ENCODE measurements at regions not wholly inside any gene's neighbourhood (a gene's known extent, or its start where the extent isn't known, plus 50 kb on each side); places are given as distances from the start of the nearest gene placed in this dataset.

- no peak for DNase-seq (ENCODE audit: low read depth in 3 of 3, low spot score in 2 of 3)
These were observed 54.2 kb downstream of the TMEM100 start for GRCh38 chr17:55668312-55668920.

- no peak for DNase-seq (ENCODE audit: low read depth in 3 of 3, low spot score in 2 of 3)
These were observed 55.9 kb downstream of the TMEM100 start for GRCh38 chr17:55666806-55667205.

- DNase-seq (ENCODE audit: low read depth in 3 of 3, low spot score in 2 of 3): no peak
These were observed 58.4 kb downstream of the TMEM100 start for GRCh38 chr17:55664287-55664686.

GRCh38 chr17:55663400-55663799, 59.3 kb downstream of the TMEM100 start:
- no peak for DNase-seq (ENCODE audit: low read depth in 3 of 3, low spot score in 2 of 3)

GRCh38 chr17:55661963-55662834, 60.5 kb downstream of the TMEM100 start:
- no peak for DNase-seq (ENCODE audit: low read depth in 3 of 3, low spot score in 2 of 3)

GRCh38 chr17:55661256-55661758, 61.4 kb downstream of the TMEM100 start:
- DNase-seq (ENCODE audit: low read depth in 3 of 3, low spot score in 2 of 3): no peak

- DNase-seq (ENCODE audit: low read depth in 3 of 3, low spot score in 2 of 3): peak; percentile 83 to 85 (median 85)
These were observed 62.3 kb downstream of the TMEM100 start for GRCh38 chr17:55660178-55660886.

GRCh38 chr17:55659661-55660060, 63.0 kb downstream of the TMEM100 start:
- DNase-seq (ENCODE audit: low read depth in 3 of 3, low spot score in 2 of 3): no peak

- no peak for DNase-seq (ENCODE audit: low read depth in 3 of 3, low spot score in 2 of 3)
These were observed 66.9 kb downstream of the TMEM100 start for GRCh38 chr17:55655777-55656176.

GRCh38 chr17:55654821-55655220, 67.8 kb downstream of the TMEM100 start:
- no peak for DNase-seq (ENCODE audit: low read depth in 3 of 3, low spot score in 2 of 3)

- no peak for DNase-seq (ENCODE audit: low read depth in 3 of 3, low spot score in 2 of 3)
These were observed 68.6 kb downstream of the TMEM100 start for GRCh38 chr17:55654022-55654421.

GRCh38 chr17:55652825-55653224, 69.8 kb downstream of the TMEM100 start:
- no peak for DNase-seq (ENCODE audit: low read depth in 3 of 3, low spot score in 2 of 3)

- no peak for DNase-seq (ENCODE audit: low read depth in 3 of 3, low spot score in 2 of 3)
These were observed 70.4 kb downstream of the TMEM100 start for GRCh38 chr17:55652114-55652823.

GRCh38 chr17:55649957-55650597, 72.6 kb downstream of the TMEM100 start:
- no peak for DNase-seq (ENCODE audit: low read depth in 3 of 3, low spot score in 2 of 3)

- DNase-seq (ENCODE audit: low read depth in 3 of 3, low spot score in 2 of 3): no peak
These were observed 74.6 kb downstream of the TMEM100 start for GRCh38 chr17:55648086-55648485.

GRCh38 chr17:55645361-55645760, 77.3 kb downstream of the TMEM100 start:
- no peak for DNase-seq (ENCODE audit: low read depth in 3 of 3, low spot score in 2 of 3)

GRCh38 chr17:55644346-55644745, 78.3 kb downstream of the TMEM100 start:
- DNase-seq (ENCODE audit: low read depth in 3 of 3, low spot score in 2 of 3): no peak

GRCh38 chr17:55642741-55643140, 79.9 kb downstream of the TMEM100 start:
- no peak for DNase-seq (ENCODE audit: low read depth in 3 of 3, low spot score in 2 of 3)

- DNase-seq (ENCODE audit: low read depth in 3 of 3, low spot score in 2 of 3): peak in 2 of 3 donors; percentile 76 to 84
These were observed 81.0 kb downstream of the TMEM100 start for GRCh38 chr17:55641676-55642081.

- DNase-seq (ENCODE audit: low read depth in 3 of 3, low spot score in 2 of 3): no peak
These were observed 83.6 kb downstream of the TMEM100 start for GRCh38 chr17:55639096-55639495.
